DND-41 (cell line): ENCODE measurements at regions not wholly inside any gene's neighbourhood (a gene's known extent, or its start where the extent isn't known, plus 50 kb on each side); places are given as distances from the start of the nearest gene placed in this dataset.

ENCODE experiments used
- ATAC-seq: fragments of 200-7000 bp; cut with Tn5 transposase; 3 replicates; pipeline ENCODE4 v1.9.1; 2021; ENCODE audit warnings: low read depth; ENCODE audit not compliant: insufficient read depth
- DNase-seq: peaks from one replicate; pipeline ENCODE4 v3.0.0-alpha.2; 2020
- H2AFZ ChIP-seq: 2 replicates; pipeline ENCODE4 v1.6.0; 2012; ENCODE audit warnings: low read depth, low read length
- H3K27ac ChIP-seq: 2 replicates; pipeline ENCODE4 v1.5.1; 2012; ENCODE audit warnings: low read length, inconsistent platforms
- H3K27me3 ChIP-seq: fragments of 200-600 bp; sonication (generic); 2 replicates; pipeline ENCODE4 v1.6.0; 2012; ENCODE audit warnings: low read length, mild to moderate bottlenecking, inconsistent platforms; ENCODE audit not compliant: insufficient read depth, poor library complexity
- H3K36me3 ChIP-seq: 2 replicates; pipeline ENCODE4 v1.5.1; 2012; ENCODE audit warnings: low read length, inconsistent platforms; ENCODE audit not compliant: insufficient read depth
- H3K4me1 ChIP-seq: 2 replicates; pipeline ENCODE4 v1.5.1; 2012; ENCODE audit warnings: mild to moderate bottlenecking, low read length; ENCODE audit not compliant: insufficient read depth
- H3K4me2 ChIP-seq: 2 replicates; pipeline ENCODE4 v1.6.0; 2012; ENCODE audit warnings: mild to moderate bottlenecking, moderate library complexity, low read length, inconsistent platforms; ENCODE audit not compliant: insufficient read depth
- H3K4me3 ChIP-seq, 2 experiments: fragments of 200-600 bp in 1 of 2; shearing (Covaris generic) in 1 of 2; 2 replicates each; pipeline ENCODE4 v1.5.1; 2012 to 2016; ENCODE audit warnings: inconsistent platforms in 2 of 2, low read length in 2 of 2, mild to moderate bottlenecking in 2 of 2, low read depth in 1 of 2, moderate library complexity in 1 of 2
- H3K79me2 ChIP-seq: 2 replicates; pipeline ENCODE4 v1.6.0; 2012; ENCODE audit warnings: low read length, inconsistent platforms; ENCODE audit not compliant: insufficient read depth
- H3K9ac ChIP-seq: 2 replicates; pipeline ENCODE4 v1.6.0; 2012; ENCODE audit warnings: low read depth, mild to moderate bottlenecking, inconsistent platforms, low read length, moderate library complexity
- H3K9me3 ChIP-seq: 2 replicates; pipeline ENCODE4 v1.5.1; 2012; ENCODE audit warnings: low read length, moderate library complexity, mild to moderate bottlenecking, inconsistent platforms; ENCODE audit not compliant: insufficient read depth, severe bottlenecking
- H4K20me1 ChIP-seq: 2 replicates; pipeline ENCODE4 v1.6.0; 2012; ENCODE audit warnings: low read length; ENCODE audit not compliant: insufficient read depth
- CTCF ChIP-seq: IDR thresholded peaks from 2 replicates; pipeline ENCODE4 v1.5.1; 2012; ENCODE audit warnings: borderline replicate concordance, low read length, moderate library complexity, mild to moderate bottlenecking; ENCODE audit not compliant: poor library complexity, severe bottlenecking; ENCODE audit errors: extremely low read depth
- EZH2 ChIP-seq: IDR thresholded peaks from 3 replicates; pipeline ENCODE4 v1.6.1; 2012; ENCODE audit warnings: borderline replicate concordance, low read depth, mild to moderate bottlenecking, moderate library complexity, low read length, inconsistent platforms; ENCODE audit not compliant: severe bottlenecking

- Histone ChIP-seq H3K4me3 (no peak overlapping the region), H2AFZ (no peak overlapping the region), H3K27ac (no peak overlapping the region), H3K9me3 (no peaks in the 10 kb centered on the region), H3K27me3 (no peaks in the 10 kb centered on the region), H3K4me2 (no peak overlapping the region), H3K4me1 (peaks cover 19% of the 10 kb centered on the region), H3K79me2 (no peaks in the 10 kb centered on the region), H4K20me1 (no peaks in the 10 kb centered on the region), H3K9ac (no peak overlapping the region), H3K36me3 (no peaks in the 10 kb centered on the region)
- TF ChIP-seq EZH2: no peak
- DNase-seq: no peak
- no peak for ATAC-seq
Measured at GRCh38 chr1:58936973-58937372, 153.1 kb upstream of the JUN start.

GRCh38 chr1:58939146-58939545, 155.3 kb upstream of the JUN start:
- Histone ChIP-seq H3K36me3 (no peaks in the 10 kb centered on the region), H3K4me2 (no peak overlapping the region), H3K9ac (no peak overlapping the region), H3K27me3 (no peaks in the 10 kb centered on the region), H3K4me3 (no peak overlapping the region), H3K27ac (no peak overlapping the region), H4K20me1 (no peaks in the 10 kb centered on the region), H3K79me2 (no peaks in the 10 kb centered on the region), H3K9me3 (no peaks in the 10 kb centered on the region), H3K4me1 (peaks cover 30% of the 10 kb centered on the region), H2AFZ (no peak overlapping the region)
- ATAC-seq (no peak), DNase-seq (no peak)
- TF ChIP-seq CTCF (no peak), EZH2 (no peak)

GRCh38 chr1:58939666-58940370, 156.0 kb upstream of the JUN start:
- Histone ChIP-seq H3K4me3 (no peak overlapping the region), H3K9me3 (no peaks in the 10 kb centered on the region), H3K9ac (no peak overlapping the region), H4K20me1 (no peaks in the 10 kb centered on the region), H3K79me2 (no peaks in the 10 kb centered on the region), H3K4me2 (no peak overlapping the region), H3K27me3 (no peaks in the 10 kb centered on the region), H3K4me1 (peaks cover 30% of the 10 kb centered on the region), H3K36me3 (no peaks in the 10 kb centered on the region), H2AFZ (no peak overlapping the region), H3K27ac (no peak overlapping the region; the same call in 1 of the 2 replicates)
- no peak for TF ChIP-seq EZH2
- no peak for TF ChIP-seq CTCF
- ATAC-seq (no peak), DNase-seq (no peak)

- Histone ChIP-seq H3K79me2 (no peaks in the 10 kb centered on the region), H3K27ac (peak overlapping the region; percentile 86), H3K36me3 (no peaks in the 10 kb centered on the region), H2AFZ (peak overlapping the region; percentile 59; the same call in 1 of the 2 replicates), H3K4me1 (peaks cover 30% of the 10 kb centered on the region), H3K9me3 (no peaks in the 10 kb centered on the region), H3K4me3 (peak overlapping the region in 1 of 2 experiments; percentile 34; a peak in 2 of 4 replicates), H4K20me1 (no peaks in the 10 kb centered on the region), H3K9ac (peak overlapping the region; percentile 33), H3K27me3 (no peaks in the 10 kb centered on the region), H3K4me2 (peak overlapping the region; percentile 45)
- ATAC-seq: peak; percentile 92
- TF ChIP-seq EZH2 (no peak), CTCF (no peak)
- peak; percentile 73 for DNase-seq
Measured at GRCh38 chr1:58941471-58942289, 157.8 kb upstream of the JUN start.
